Mesothelial cell of epicardium (in vitro differentiated cells): ENCODE measurements at regions not wholly inside any gene's neighbourhood (a gene's known extent, or its start where the extent isn't known, plus 50 kb on each side); places are given as distances from the start of the nearest gene placed in this dataset.

ENCODE experiments used
- DNase-seq, 2 experiments: peaks; one replicate each; pipeline ENCODE4 v3.0.0; 2021; ENCODE audit warnings: low spot score in 2 of 2; ENCODE audit not compliant: unreplicated experiment in 2 of 2
- H3K27ac Mint-ChIP-seq: 2 replicates; pipeline ENCODE4 v1.8.0; 2021; ENCODE audit warnings: mixed read lengths
- H3K27me3 Mint-ChIP-seq: 2 replicates; pipeline ENCODE4 v1.8.0; 2021; ENCODE audit warnings: low read depth, mixed read lengths
- H3K36me3 Mint-ChIP-seq: 2 replicates; pipeline ENCODE4 v1.8.0; 2021; ENCODE audit warnings: mixed read lengths
- H3K4me1 Mint-ChIP-seq: 2 replicates; pipeline ENCODE4 v1.8.0; 2021; ENCODE audit warnings: mixed read lengths
- H3K4me3 Mint-ChIP-seq: 2 replicates; pipeline ENCODE4 v1.8.0; 2021; ENCODE audit warnings: mild to moderate bottlenecking, moderate library complexity, mixed read lengths
- H3K9me3 Mint-ChIP-seq: 2 replicates; pipeline ENCODE4 v1.8.0; 2021; ENCODE audit warnings: mixed read lengths
- CTCF ChIP-seq: fragments of 200-600 bp; sonication (generic); IDR thresholded peaks from one replicate; pipeline ENCODE4 v1.5.0; 2021; ENCODE audit warnings: antibody characterized with exemption; ENCODE audit not compliant: unreplicated experiment

- Mint-ChIP-seq H3K27ac (no peak overlapping the region), H3K9me3 (peaks cover 3% of the 10 kb centered on the region), H3K4me1 (peaks cover 37% of the 10 kb centered on the region), H3K27me3 (no peaks in the 10 kb centered on the region), H3K4me3 (no peak overlapping the region), H3K36me3 (no peaks in the 10 kb centered on the region)
- DNase-seq: no peak
- TF ChIP-seq CTCF: no peak
These were observed 68.1 kb downstream of the RHOU start for GRCh38 chr1:228803421-228803820.

- TF ChIP-seq CTCF: no peak
- no peak for DNase-seq
- Mint-ChIP-seq H3K27me3 (no peaks in the 10 kb centered on the region), H3K4me3 (no peak overlapping the region), H3K36me3 (no peaks in the 10 kb centered on the region), H3K4me1 (peaks cover 35% of the 10 kb centered on the region), H3K9me3 (peaks cover 3% of the 10 kb centered on the region), H3K27ac (peak overlapping the region; percentile 47)
These were observed 68.9 kb downstream of the RHOU start for GRCh38 chr1:228804173-228804572.

- no peak for TF ChIP-seq CTCF
- no peaks in the 10 kb centered on the region for H3K36me3 Mint-ChIP-seq
- DNase-seq: no peak
- H3K9me3 Mint-ChIP-seq: peaks cover 3% of the 10 kb centered on the region
- H3K4me1 Mint-ChIP-seq: peaks cover 42% of the 10 kb centered on the region
- no peaks in the 10 kb centered on the region for H3K27me3 Mint-ChIP-seq
- H3K27ac Mint-ChIP-seq: peak overlapping the region; percentile 37
- no peak overlapping the region for H3K4me3 Mint-ChIP-seq
These were observed 69.5 kb downstream of the RHOU start for GRCh38 chr1:228804640-228805413.

GRCh38 chr1:228807904-228808605 is 72.8 kb downstream of the RHOU start:
- Mint-ChIP-seq H3K4me3 (no peak overlapping the region), H3K9me3 (peaks cover 3% of the 10 kb centered on the region), H3K36me3 (no peaks in the 10 kb centered on the region), H3K27ac (no peak overlapping the region), H3K4me1 (peaks cover 41% of the 10 kb centered on the region), H3K27me3 (no peaks in the 10 kb centered on the region)
- no peak for DNase-seq
- TF ChIP-seq CTCF: no peak

GRCh38 chr1:228809621-228810394 is 74.5 kb downstream of the RHOU start:
- no peak for TF ChIP-seq CTCF
- Mint-ChIP-seq H3K36me3 (no peaks in the 10 kb centered on the region), H3K4me3 (no peak overlapping the region), H3K27me3 (no peaks in the 10 kb centered on the region), H3K27ac (peak overlapping the region; percentile 2), H3K4me1 (peaks cover 44% of the 10 kb centered on the region), H3K9me3 (peaks cover 3% of the 10 kb centered on the region)
- no peak for DNase-seq
